ENCODE measurements at regions not wholly inside any gene's neighbourhood (a gene's known extent, or its start where the extent isn't known, plus 50 kb on each side); places are given as distances from the start of the nearest gene placed in this dataset.

DNA sequence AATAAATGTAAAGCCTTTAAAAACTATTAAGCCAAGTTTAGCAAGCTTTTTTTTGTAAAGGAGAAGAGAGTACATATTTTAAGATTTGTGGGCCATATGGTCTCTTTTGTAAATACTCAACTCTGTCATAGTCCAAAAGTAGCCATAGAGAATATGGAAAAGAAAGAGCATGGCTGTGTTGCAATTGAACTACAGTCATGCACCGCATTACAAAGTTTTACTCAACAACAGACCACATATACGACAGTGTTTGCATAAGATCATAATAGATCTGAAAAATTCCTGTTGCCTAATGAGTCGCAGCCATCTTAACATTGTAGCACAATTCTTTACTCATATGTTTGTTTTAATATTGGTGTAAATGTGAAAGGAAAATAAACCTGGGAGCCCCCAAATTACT, 440.8 kb downstream of the HTR7 start:
- WGBS, result 49% methylated on average over 3 of the region's 3 CpGs
- TF ChIP-seq POLR2AphosphoS5 (IDR thresholded peaks at IDR 0.05), result no peak
- TF ChIP-seq CTCF (IDR thresholded peaks at IDR 0.05), result no peak
- TF ChIP-seq POLR2A (IDR thresholded peaks at IDR 0.05), result no peak
- Histone ChIP-seq H3K9me3 (no peaks in the 10 kb centered on the region), H3K4me1 (replicated peaks) (no peaks in the 10 kb centered on the region), H3K27me3 (replicated peaks; ENCODE audit: insufficient read depth) (no peaks in the 10 kb centered on the region), H3K4me3 (no peak overlapping the region), H3K36me3 (no peaks in the 10 kb centered on the region), H3K27ac (no peak overlapping the region)
- intact Hi-C loops (cut with DNase I), result no loop called here
- no peak for DNase-seq (ENCODE audit: low spot score)

- H3K36me3 ChIP-seq, result no peaks in the 10 kb centered on the region
- no peaks in the 10 kb centered on the region for H3K27me3 ChIP-seq (replicated peaks; ENCODE audit: insufficient read depth)
- no peak for DNase-seq (ENCODE audit: low spot score)
- H3K4me3 ChIP-seq, result no peak overlapping the region
- no peaks in the 10 kb centered on the region for H3K4me1 ChIP-seq (replicated peaks)
- TF ChIP-seq POLR2AphosphoS5 (IDR thresholded peaks at IDR 0.05) (no peak), CTCF (IDR thresholded peaks at IDR 0.05) (no peak), POLR2A (IDR thresholded peaks at IDR 0.05) (no peak)
- intact Hi-C loops (cut with DNase I), result no loop called here
- H3K9me3 ChIP-seq, result no peaks in the 10 kb centered on the region
- no peak overlapping the region for H3K27ac ChIP-seq
- 83% methylated on average over 2 of the region's 2 CpGs for WGBS
These were observed 440.2 kb downstream of the HTR7 start for GRCh38 chr10:90417476-90418210.

- Histone ChIP-seq H3K36me3 (no peaks in the 10 kb centered on the region), H3K27ac (no peak overlapping the region), H3K9me3 (no peaks in the 10 kb centered on the region), H3K27me3 (replicated peaks; ENCODE audit: insufficient read depth) (no peaks in the 10 kb centered on the region), H3K4me1 (replicated peaks) (no peaks in the 10 kb centered on the region), H3K4me3 (no peak overlapping the region)
- WGBS, result 62% methylated on average over 7 of the region's 7 CpGs
- intact Hi-C loops (cut with DNase I), result no loop called here
- TF ChIP-seq POLR2AphosphoS5 (IDR thresholded peaks at IDR 0.05), result no peak
- no peak for TF ChIP-seq POLR2A (IDR thresholded peaks at IDR 0.05)
- TF ChIP-seq CTCF (IDR thresholded peaks at IDR 0.05), result no peak
- DNase-seq (ENCODE audit: low spot score), result no peak
These were observed 438.8 kb downstream of the HTR7 start for GRCh38 chr10:90418869-90419652.

- Histone ChIP-seq H3K36me3 (no peaks in the 10 kb centered on the region), H3K27ac (no peak overlapping the region), H3K27me3 (replicated peaks; ENCODE audit: insufficient read depth) (no peaks in the 10 kb centered on the region), H3K4me3 (no peak overlapping the region), H3K9me3 (no peaks in the 10 kb centered on the region), H3K4me1 (replicated peaks) (no peaks in the 10 kb centered on the region)
- TF ChIP-seq POLR2A (IDR thresholded peaks at IDR 0.05), result no peak
- TF ChIP-seq CTCF (IDR thresholded peaks at IDR 0.05), result no peak
- TF ChIP-seq POLR2AphosphoS5 (IDR thresholded peaks at IDR 0.05), result no peak
- WGBS, result 40% methylated on average over 1 of the region's 1 CpG
- no peak for DNase-seq (ENCODE audit: low spot score)
- intact Hi-C loops (cut with DNase I), result no loop called here
These were observed 437.1 kb downstream of the HTR7 start for GRCh38 chr10:90420637-90421318.
